BE2C (cell line): ENCODE measurements at regions not wholly inside any gene's neighbourhood (a gene's known extent, or its start where the extent isn't known, plus 50 kb on each side); places are given as distances from the start of the nearest gene placed in this dataset.

Source experiments
- DNase-seq: peaks from one replicate; pipeline ENCODE4 v3.0.0-alpha.2; 2020
- H3K27me3 ChIP-seq: fragments of 250-450 bp; sonication (Bioruptor Pico); 2 replicates; pipeline ENCODE4 v1.5.1; 2020; ENCODE audit warnings: mild to moderate bottlenecking
- H3K36me3 ChIP-seq: fragments of 250-450 bp; sonication (Bioruptor Pico); 2 replicates; pipeline ENCODE4 v1.5.1; 2020; ENCODE audit warnings: mild to moderate bottlenecking
- H3K4me1 ChIP-seq: fragments of 250-450 bp; sonication (Bioruptor Pico); 2 replicates; pipeline ENCODE4 v1.5.1; 2020
- H3K4me3 ChIP-seq: 2 replicates; pipeline ENCODE4 v1.5.1; 2011; ENCODE audit warnings: low read depth, low read length
- H3K9me3 ChIP-seq: fragments of 250-450 bp; sonication (Bioruptor Pico); 2 replicates; pipeline ENCODE4 v1.5.1; 2020
- CTCF ChIP-seq: IDR thresholded peaks from 2 replicates; pipeline ENCODE4 v1.5.1; 2012; ENCODE audit warnings: mild to moderate bottlenecking, low read depth, low read length

GRCh38 chr5:128736553-128736952 lies 198.5 kb upstream of the FBN2 start:
- TF ChIP-seq CTCF, result no peak
- Histone ChIP-seq H3K4me3 (no peak overlapping the region), H3K36me3 (no peaks in the 10 kb centered on the region), H3K27me3 (no peaks in the 10 kb centered on the region), H3K9me3 (no peaks in the 10 kb centered on the region), H3K4me1 (no peaks in the 10 kb centered on the region)
- no peak for DNase-seq

- Histone ChIP-seq H3K27me3 (peaks cover 21% of the 10 kb centered on the region), H3K4me1 (no peaks in the 10 kb centered on the region), H3K9me3 (no peaks in the 10 kb centered on the region), H3K36me3 (no peaks in the 10 kb centered on the region), H3K4me3 (no peak overlapping the region)
- DNase-seq, result no peak
- no peak for TF ChIP-seq CTCF
Observed at GRCh38 chr5:128749136-128749898, 211.3 kb upstream of the FBN2 start.

DNA sequence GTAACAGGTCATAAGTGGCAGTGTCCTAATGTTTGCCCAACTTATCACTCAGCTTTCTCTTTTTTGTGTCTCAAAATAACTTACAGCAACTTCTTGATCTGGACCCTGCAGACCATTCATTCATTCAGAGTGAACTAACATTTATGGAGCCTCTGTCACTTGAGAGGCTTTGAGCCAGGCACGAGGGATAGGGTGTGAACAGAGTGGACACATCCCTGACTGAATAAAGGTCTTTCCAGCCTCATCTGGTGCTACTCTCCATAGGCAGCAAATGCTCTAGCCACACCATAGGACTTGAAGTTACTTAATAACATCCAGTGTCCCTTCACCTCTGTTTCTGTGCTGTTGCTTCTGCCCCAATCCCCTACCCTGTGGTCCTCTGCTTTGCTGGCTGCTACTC lies 212.1 kb upstream of the FBN2 start:
- Histone ChIP-seq H3K27me3 (peaks cover 21% of the 10 kb centered on the region), H3K36me3 (no peaks in the 10 kb centered on the region), H3K4me1 (no peaks in the 10 kb centered on the region), H3K9me3 (no peaks in the 10 kb centered on the region), H3K4me3 (no peak overlapping the region)
- DNase-seq, result no peak
- TF ChIP-seq CTCF, result no peak

- no peak for TF ChIP-seq CTCF
- H3K36me3 ChIP-seq, result no peaks in the 10 kb centered on the region
- H3K4me3 ChIP-seq, result no peak overlapping the region
- no peaks in the 10 kb centered on the region for H3K9me3 ChIP-seq
- no peaks in the 10 kb centered on the region for H3K4me1 ChIP-seq
- DNase-seq, result no peak
- no peaks in the 10 kb centered on the region for H3K27me3 ChIP-seq
Observed at GRCh38 chr5:128757196-128757959, 207.9 kb upstream of the SLC27A6 start.

GRCh38 chr5:128762661-128763306 lies 202.5 kb upstream of the SLC27A6 start:
- Histone ChIP-seq H3K4me3 (no peak overlapping the region), H3K9me3 (no peaks in the 10 kb centered on the region), H3K4me1 (no peaks in the 10 kb centered on the region), H3K36me3 (no peaks in the 10 kb centered on the region), H3K27me3 (0 out of 2 replicates have a peak, but pooled peaks cover 1% of the 10 kb centered on the region)
- no peak for DNase-seq
- TF ChIP-seq CTCF, result no peak
